ENCODE measurements at regions not wholly inside any gene's neighbourhood (a gene's known extent, or its start where the extent isn't known, plus 50 kb on each side); places are given as distances from the start of the nearest gene placed in this dataset.

DNA sequence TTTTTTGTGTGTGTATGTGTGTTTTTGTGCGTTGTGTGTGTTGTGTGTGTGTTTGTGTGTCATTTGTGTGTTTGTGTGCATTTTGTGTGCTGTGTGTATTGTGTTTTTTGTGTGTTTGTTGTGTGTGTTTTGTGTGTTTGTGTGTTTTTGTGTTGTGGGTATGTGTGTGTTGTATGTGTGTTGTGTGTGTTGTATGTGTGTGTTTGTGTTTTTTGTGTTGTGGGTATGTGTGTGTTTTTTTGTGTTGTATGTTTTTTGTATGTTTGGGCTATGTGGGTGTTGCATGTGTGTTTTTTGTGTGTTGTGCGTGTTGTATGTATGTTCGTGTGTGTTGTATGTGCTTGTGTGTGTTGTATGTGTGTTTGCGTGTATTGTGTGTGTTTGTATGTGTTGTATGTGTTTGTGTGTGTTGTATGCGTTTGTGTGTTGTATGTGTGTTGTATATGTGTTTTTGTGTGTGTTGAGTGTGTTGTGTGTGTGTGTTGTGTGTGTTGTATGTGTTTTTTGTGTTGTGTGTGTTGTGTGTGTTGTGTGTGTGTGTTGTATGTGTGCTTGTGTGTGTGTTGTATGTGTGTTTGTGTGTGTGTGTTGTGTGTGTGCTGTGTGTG lies 275.3 kb downstream of the HRH4 start:
- Histone ChIP-seq H3K9me3 (ENCODE audit: control insufficient read depth, insufficient read depth, low read length) (no peaks in the 10 kb centered on the region), H3K4me1 (ENCODE audit: control insufficient read depth, insufficient read depth, low read length) (peaks cover 4% of the 10 kb centered on the region; the same call in 1 of the 2 replicates), H3K36me3 (ENCODE audit: control insufficient read depth, insufficient read depth, low read length) (no peaks in the 10 kb centered on the region), H3K4me3 (ENCODE audit: low read depth, low read length) (no peak overlapping the region), H3K27me3 (ENCODE audit: control insufficient read depth, insufficient read depth, low read length) (no peaks in the 10 kb centered on the region), H3K9ac (ENCODE audit: low read depth, low read length) (no peak overlapping the region), H3K27ac (ENCODE audit: low read depth, low read length) (no peak overlapping the region)

- Histone ChIP-seq H3K9me3 (ENCODE audit: control insufficient read depth, insufficient read depth, low read length) (no peaks in the 10 kb centered on the region), H3K4me1 (ENCODE audit: control insufficient read depth, insufficient read depth, low read length) (peaks cover 7% of the 10 kb centered on the region), H3K36me3 (ENCODE audit: control insufficient read depth, insufficient read depth, low read length) (no peaks in the 10 kb centered on the region), H3K4me3 (ENCODE audit: low read depth, low read length) (no peak overlapping the region), H3K9ac (ENCODE audit: low read depth, low read length) (no peak overlapping the region), H3K27me3 (ENCODE audit: control insufficient read depth, insufficient read depth, low read length) (no peaks in the 10 kb centered on the region), H3K27ac (ENCODE audit: low read depth, low read length) (no peak overlapping the region)
These were observed 276.4 kb downstream of the HRH4 start for GRCh38 chr18:24736662-24737330.

GRCh38 chr18:24740829-24741228 lies 280.4 kb downstream of the HRH4 start:
- H3K4me1 ChIP-seq (ENCODE audit: control insufficient read depth, insufficient read depth, low read length) = peaks cover 13% of the 10 kb centered on the region; the same call in 1 of the 2 replicates
- no peak overlapping the region for H3K27ac ChIP-seq (ENCODE audit: low read depth, low read length)
- H3K9ac ChIP-seq (ENCODE audit: low read depth, low read length) = no peak overlapping the region
- no peaks in the 10 kb centered on the region for H3K36me3 ChIP-seq (ENCODE audit: control insufficient read depth, insufficient read depth, low read length)
- H3K9me3 ChIP-seq (ENCODE audit: control insufficient read depth, insufficient read depth, low read length) = no peaks in the 10 kb centered on the region
- H3K27me3 ChIP-seq (ENCODE audit: control insufficient read depth, insufficient read depth, low read length) = no peaks in the 10 kb centered on the region
- H3K4me3 ChIP-seq (ENCODE audit: low read depth, low read length) = no peak overlapping the region

GRCh38 chr18:24741321-24741720 lies 280.9 kb downstream of the HRH4 start:
- H3K9me3 ChIP-seq (ENCODE audit: control insufficient read depth, insufficient read depth, low read length) = no peaks in the 10 kb centered on the region
- H3K4me3 ChIP-seq (ENCODE audit: low read depth, low read length) = no peak overlapping the region
- no peak overlapping the region for H3K27ac ChIP-seq (ENCODE audit: low read depth, low read length)
- no peak overlapping the region for H3K9ac ChIP-seq (ENCODE audit: low read depth, low read length)
- no peaks in the 10 kb centered on the region for H3K27me3 ChIP-seq (ENCODE audit: control insufficient read depth, insufficient read depth, low read length)
- H3K4me1 ChIP-seq (ENCODE audit: control insufficient read depth, insufficient read depth, low read length) = peaks cover 13% of the 10 kb centered on the region; the same call in 1 of the 2 replicates
- H3K36me3 ChIP-seq (ENCODE audit: control insufficient read depth, insufficient read depth, low read length) = no peaks in the 10 kb centered on the region

DNA sequence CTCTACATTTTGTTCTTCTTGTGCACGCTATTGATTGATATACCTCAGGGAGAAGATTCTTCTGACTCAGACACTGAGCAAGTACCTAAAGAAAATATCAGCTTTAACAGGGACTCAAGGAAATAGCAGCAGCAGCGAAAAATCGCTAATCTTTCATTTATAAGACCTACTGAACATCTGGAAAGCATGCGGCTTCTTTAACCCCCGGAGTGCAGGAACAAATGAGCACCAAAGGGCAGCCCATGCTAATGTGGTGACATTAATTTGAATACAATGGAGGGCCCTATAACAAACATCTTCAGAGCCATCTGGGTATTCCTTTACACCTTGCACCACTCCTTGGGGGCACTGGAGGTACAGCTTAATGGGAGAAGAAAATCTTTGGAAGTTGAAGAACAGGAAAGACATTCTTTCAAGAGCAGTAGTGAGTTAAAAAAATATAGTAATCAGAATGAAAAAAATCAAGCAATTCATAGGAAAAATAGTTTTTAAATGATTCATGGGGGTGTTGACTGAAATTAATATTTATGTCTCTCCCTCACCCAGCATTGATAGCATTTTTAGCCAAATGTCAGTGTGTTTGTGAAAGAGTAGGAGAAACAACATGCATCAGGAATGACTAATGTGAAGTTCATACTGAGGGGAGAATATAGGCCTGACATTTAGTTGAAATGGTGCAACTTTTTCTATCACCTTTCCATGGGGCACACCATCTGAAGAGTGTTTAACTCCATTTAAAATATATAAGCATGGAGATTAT lies 281.7 kb downstream of the HRH4 start:
- H3K9ac ChIP-seq (ENCODE audit: low read depth, low read length) = no peak overlapping the region
- H3K27me3 ChIP-seq (ENCODE audit: control insufficient read depth, insufficient read depth, low read length) = no peaks in the 10 kb centered on the region
- H3K9me3 ChIP-seq (ENCODE audit: control insufficient read depth, insufficient read depth, low read length) = no peaks in the 10 kb centered on the region
- no peaks in the 10 kb centered on the region for H3K36me3 ChIP-seq (ENCODE audit: control insufficient read depth, insufficient read depth, low read length)
- H3K27ac ChIP-seq (ENCODE audit: low read depth, low read length) = no peak overlapping the region
- H3K4me1 ChIP-seq (ENCODE audit: control insufficient read depth, insufficient read depth, low read length) = peaks cover 13% of the 10 kb centered on the region; the same call in 1 of the 2 replicates
- H3K4me3 ChIP-seq (ENCODE audit: low read depth, low read length) = no peak overlapping the region

DNA sequence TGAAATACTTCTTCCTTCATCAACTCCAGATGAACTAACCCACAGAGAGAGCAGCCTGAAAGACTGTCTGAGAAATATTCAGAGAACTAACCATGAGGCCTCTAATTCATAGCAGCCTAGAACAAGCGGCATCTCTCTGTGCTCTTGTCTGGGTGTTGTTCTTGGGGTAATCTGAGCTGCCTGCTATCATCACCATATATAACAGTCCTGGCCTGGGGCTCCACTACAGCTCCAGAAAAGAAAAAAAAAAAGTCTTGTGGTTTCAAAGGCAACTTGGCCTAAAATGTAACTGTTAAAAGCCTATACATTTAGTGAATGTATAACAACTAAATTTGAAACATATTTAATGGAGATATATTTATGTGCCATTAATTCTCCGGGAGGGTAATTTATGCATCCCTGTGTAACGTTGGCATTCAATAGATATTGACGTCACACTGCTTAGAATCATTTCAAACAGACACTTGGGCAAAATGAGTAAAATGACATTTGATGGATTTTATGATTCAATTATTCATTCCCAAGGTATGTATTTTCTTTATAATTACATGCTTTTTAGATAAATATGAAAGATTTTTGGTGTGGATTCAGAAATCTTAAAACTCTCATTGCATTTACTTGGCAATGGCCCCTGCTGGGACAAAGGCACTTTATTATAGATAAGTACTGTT lies 294.3 kb downstream of the HRH4 start:
- Histone ChIP-seq H3K4me3 (ENCODE audit: low read depth, low read length) (no peak overlapping the region), H3K9ac (ENCODE audit: low read depth, low read length) (no peak overlapping the region), H3K27ac (ENCODE audit: low read depth, low read length) (no peak overlapping the region), H3K4me1 (ENCODE audit: control insufficient read depth, insufficient read depth, low read length) (peaks cover 5% of the 10 kb centered on the region; the same call in 1 of the 2 replicates), H3K9me3 (ENCODE audit: control insufficient read depth, insufficient read depth, low read length) (no peaks in the 10 kb centered on the region), H3K27me3 (ENCODE audit: control insufficient read depth, insufficient read depth, low read length) (no peaks in the 10 kb centered on the region), H3K36me3 (ENCODE audit: control insufficient read depth, insufficient read depth, low read length) (no peaks in the 10 kb centered on the region)

DNA sequence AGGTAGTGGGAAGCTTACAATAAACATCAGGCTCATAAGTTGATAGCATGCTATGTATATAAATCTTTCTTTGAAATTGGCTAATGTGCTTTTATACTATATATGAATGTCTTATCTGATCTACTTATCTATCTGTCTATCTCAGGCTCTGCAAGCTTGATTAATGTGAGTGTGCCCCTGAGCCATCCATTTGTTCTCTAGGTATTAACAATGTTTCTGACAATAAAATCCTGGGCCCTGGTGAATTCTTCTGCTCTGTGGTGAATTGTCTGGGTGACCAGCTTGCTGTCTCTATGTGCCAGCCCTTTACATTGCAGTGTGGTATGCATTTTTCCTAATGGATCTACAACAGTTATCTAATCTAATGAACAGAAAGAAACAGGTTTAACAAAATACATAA lies 295.9 kb downstream of the HRH4 start:
- Histone ChIP-seq H3K4me3 (ENCODE audit: low read depth, low read length) (no peak overlapping the region), H3K9me3 (ENCODE audit: control insufficient read depth, insufficient read depth, low read length) (no peaks in the 10 kb centered on the region), H3K36me3 (ENCODE audit: control insufficient read depth, insufficient read depth, low read length) (no peaks in the 10 kb centered on the region), H3K27me3 (ENCODE audit: control insufficient read depth, insufficient read depth, low read length) (no peaks in the 10 kb centered on the region), H3K9ac (ENCODE audit: low read depth, low read length) (no peak overlapping the region), H3K4me1 (ENCODE audit: control insufficient read depth, insufficient read depth, low read length) (peaks cover 5% of the 10 kb centered on the region; the same call in 1 of the 2 replicates), H3K27ac (ENCODE audit: low read depth, low read length) (no peak overlapping the region)

GRCh38 chr18:24757134-24757533 lies 296.7 kb downstream of the HRH4 start:
- Histone ChIP-seq H3K27me3 (ENCODE audit: control insufficient read depth, insufficient read depth, low read length) (no peaks in the 10 kb centered on the region), H3K27ac (ENCODE audit: low read depth, low read length) (no peak overlapping the region), H3K9ac (ENCODE audit: low read depth, low read length) (no peak overlapping the region), H3K9me3 (ENCODE audit: control insufficient read depth, insufficient read depth, low read length) (0 out of 2 replicates have a peak, but pooled peaks cover 4% of the 10 kb centered on the region), H3K4me3 (ENCODE audit: low read depth, low read length) (no peak overlapping the region), H3K36me3 (ENCODE audit: control insufficient read depth, insufficient read depth, low read length) (no peaks in the 10 kb centered on the region), H3K4me1 (ENCODE audit: control insufficient read depth, insufficient read depth, low read length) (peaks cover 5% of the 10 kb centered on the region; the same call in 1 of the 2 replicates)

- no peak overlapping the region for H3K9ac ChIP-seq (ENCODE audit: low read depth, low read length)
- H3K27ac ChIP-seq (ENCODE audit: low read depth, low read length) = no peak overlapping the region
- no peak overlapping the region for H3K4me3 ChIP-seq (ENCODE audit: low read depth, low read length)
- no peaks in the 10 kb centered on the region for H3K36me3 ChIP-seq (ENCODE audit: control insufficient read depth, insufficient read depth, low read length)
- 0 out of 2 replicates have a peak, but pooled peaks cover 4% of the 10 kb centered on the region for H3K9me3 ChIP-seq (ENCODE audit: control insufficient read depth, insufficient read depth, low read length)
- H3K4me1 ChIP-seq (ENCODE audit: control insufficient read depth, insufficient read depth, low read length) = no peaks in the 10 kb centered on the region; the same call in 1 of the 2 replicates
- H3K27me3 ChIP-seq (ENCODE audit: control insufficient read depth, insufficient read depth, low read length) = no peaks in the 10 kb centered on the region
These were observed 301.3 kb downstream of the HRH4 start for GRCh38 chr18:24761765-24762164.

DNA sequence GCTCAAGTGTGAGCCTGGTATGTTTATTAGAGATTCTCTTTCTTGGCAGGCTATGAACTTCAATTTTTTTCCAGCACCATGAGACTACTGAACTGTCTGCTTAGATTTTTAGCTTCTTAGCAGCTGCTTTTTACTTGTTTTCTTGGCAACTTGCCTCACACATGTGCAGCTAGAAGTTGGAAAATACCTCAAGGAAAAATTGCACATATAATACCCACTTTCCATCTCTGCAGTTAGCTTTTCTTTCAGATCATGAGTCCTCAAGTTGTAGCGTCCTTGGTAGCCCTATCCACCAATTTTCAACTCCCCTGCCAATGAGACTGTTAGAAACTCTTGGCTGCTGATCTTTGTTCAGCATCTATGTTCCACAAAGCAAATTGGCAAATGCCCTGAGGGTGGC lies 302.1 kb downstream of the HRH4 start:
- no peak overlapping the region for H3K4me3 ChIP-seq (ENCODE audit: low read depth, low read length)
- no peaks in the 10 kb centered on the region for H3K27me3 ChIP-seq (ENCODE audit: control insufficient read depth, insufficient read depth, low read length)
- no peak overlapping the region for H3K27ac ChIP-seq (ENCODE audit: low read depth, low read length)
- H3K36me3 ChIP-seq (ENCODE audit: control insufficient read depth, insufficient read depth, low read length) = no peaks in the 10 kb centered on the region
- no peak overlapping the region for H3K9ac ChIP-seq (ENCODE audit: low read depth, low read length)
- H3K4me1 ChIP-seq (ENCODE audit: control insufficient read depth, insufficient read depth, low read length) = no peaks in the 10 kb centered on the region
- 0 out of 2 replicates have a peak, but pooled peaks cover 4% of the 10 kb centered on the region for H3K9me3 ChIP-seq (ENCODE audit: control insufficient read depth, insufficient read depth, low read length)
